Muscle of leg (tissue), 3 donors: ENCODE measurements at regions not wholly inside any gene's neighbourhood (a gene's known extent, or its start where the extent isn't known, plus 50 kb on each side); places are given as distances from the start of the nearest gene placed in this dataset.
A peak's percentile ranks its signal among the peaks of the same experiment; 100 is the strongest.

Experiments used
- DNase-seq: peaks from one replicate; pipeline ENCODE4 v3.0.0; 2013
- H3K27ac ChIP-seq: one replicate; pipeline ENCODE4 v1.5.1; 2013; ENCODE audit warnings: mild to moderate bottlenecking, low read length, control low read depth
- H3K27me3 ChIP-seq: one replicate; pipeline ENCODE4 v1.6.1; 2013; ENCODE audit warnings: low read length; ENCODE audit not compliant: control insufficient read depth, insufficient read depth
- H3K36me3 ChIP-seq: one replicate; pipeline ENCODE4 v1.6.1; 2013; ENCODE audit warnings: low read length; ENCODE audit not compliant: control insufficient read depth, insufficient read depth
- H3K4me1 ChIP-seq: one replicate; pipeline ENCODE4 v1.6.1; 2013; ENCODE audit warnings: low read length; ENCODE audit not compliant: control insufficient read depth, insufficient read depth
- H3K4me3 ChIP-seq: one replicate; pipeline ENCODE4 v1.5.1; 2013; ENCODE audit warnings: low read length, control low read depth
- H3K9me3 ChIP-seq: replicated peaks from 2 replicates; pipeline ENCODE4 v1.6.1; 2013; ENCODE audit warnings: low read depth, low read length; ENCODE audit not compliant: control insufficient read depth
- WGBS: methylation state at CpG from one replicate; pipeline ENCODE4 v1.1.5; 2013; ENCODE audit warnings: missing lambda C conversion rate; ENCODE audit not compliant: insufficient coverage; 5-methylcytosine and 5-hydroxymethylcytosine counted together

GRCh38 chr20:22984008-22984407 lies 51.1 kb upstream of the SSTR4 start:
- H3K27me3 ChIP-seq = no peaks in the 10 kb centered on the region
- DNase-seq = peak; percentile 11
- H3K27ac ChIP-seq = no peak overlapping the region
- H3K4me1 ChIP-seq = peaks cover 11% of the 10 kb centered on the region
- H3K4me3 ChIP-seq = no peak overlapping the region
- H3K36me3 ChIP-seq = no peaks in the 10 kb centered on the region
- 70% methylated on average over 3 of the region's 4 CpGs for WGBS
- H3K9me3 ChIP-seq = no peaks in the 10 kb centered on the region

GRCh38 chr20:22984606-22985005 lies 50.5 kb upstream of the SSTR4 start:
- no CpG with 5 or more reads among the region's 8 CpGs for WGBS
- H3K27ac ChIP-seq = no peak overlapping the region
- H3K4me1 ChIP-seq = peaks cover 11% of the 10 kb centered on the region
- H3K4me3 ChIP-seq = no peak overlapping the region
- H3K27me3 ChIP-seq = no peaks in the 10 kb centered on the region
- DNase-seq = peak; percentile 57
- no peaks in the 10 kb centered on the region for H3K9me3 ChIP-seq
- no peaks in the 10 kb centered on the region for H3K36me3 ChIP-seq

DNA sequence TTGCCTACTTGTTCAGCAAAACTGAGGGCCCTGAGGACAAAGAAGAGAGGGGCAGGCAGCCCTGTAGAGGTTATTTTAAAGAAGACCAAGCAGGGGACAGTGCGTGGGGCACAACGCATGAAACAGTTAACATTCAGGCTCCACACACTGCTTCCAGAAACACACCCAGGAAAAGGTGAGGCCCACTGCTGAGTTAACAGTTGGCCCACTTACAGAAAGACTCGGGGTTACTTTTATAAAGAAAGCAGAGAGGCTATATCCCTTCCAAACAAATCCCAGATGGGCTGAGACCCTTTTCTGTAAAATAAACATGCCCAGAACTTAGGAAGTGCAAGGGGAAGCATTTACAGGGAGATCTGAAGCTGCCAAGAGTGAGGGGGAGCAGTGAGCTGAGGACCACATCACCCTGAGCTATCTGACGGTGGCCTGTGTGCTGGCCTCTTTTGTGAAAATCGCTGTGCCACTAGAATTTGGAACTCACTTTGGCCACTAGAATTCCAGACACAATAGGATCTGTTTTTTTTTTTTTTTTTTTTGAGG lies 49.8 kb upstream of the SSTR4 start:
- DNase-seq = peak; percentile 53
- Histone ChIP-seq H3K4me1 (peaks cover 11% of the 10 kb centered on the region), H3K9me3 (no peaks in the 10 kb centered on the region), H3K27me3 (no peaks in the 10 kb centered on the region), H3K27ac (no peak overlapping the region), H3K36me3 (no peaks in the 10 kb centered on the region), H3K4me3 (no peak overlapping the region)
- WGBS = no CpG with 5 or more reads among the region's 5 CpGs
